ENCODE measurements at regions not wholly inside any gene's neighbourhood (a gene's known extent, or its start where the extent isn't known, plus 50 kb on each side); places are given as distances from the start of the nearest gene placed in this dataset.

DNA sequence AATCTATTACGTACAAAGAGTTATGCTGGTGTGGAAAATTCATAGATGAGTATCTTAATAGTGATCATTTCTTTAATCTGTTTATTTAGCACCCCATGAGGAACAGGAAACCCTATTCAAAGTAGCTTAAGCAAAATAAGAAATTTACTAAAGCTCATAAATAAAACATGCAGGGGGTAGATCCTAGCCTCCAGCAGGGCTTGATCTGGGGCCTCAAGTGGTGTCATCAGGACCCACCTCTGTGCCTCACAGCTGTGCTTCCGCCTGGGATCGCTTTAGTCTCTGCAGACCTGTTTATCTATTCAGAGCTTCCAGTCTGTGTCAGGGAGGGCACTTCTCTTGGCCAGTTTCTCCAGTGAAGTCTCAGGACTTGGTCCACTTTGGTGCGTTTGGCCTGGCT is 171.0 kb upstream of the SLC24A5 start:
- Histone ChIP-seq H3K9me3 (no peaks in the 10 kb centered on the region), H3K36me3 (no peaks in the 10 kb centered on the region), H3K4me3 (no peak overlapping the region), H3K27ac (no peak overlapping the region), H3K27me3 (no peaks in the 10 kb centered on the region), H3K4me1 (peaks cover 0 to 4% (median 0%) of the 10 kb centered on the region in 3 donors)
- TF ChIP-seq POLR2A (IDR thresholded peaks at IDR 0.05), result no peak
- TF ChIP-seq POLR2AphosphoS5 (IDR thresholded peaks at IDR 0.05), result no peak
- TF ChIP-seq EP300 (IDR thresholded peaks at IDR 0.05), result no peak
- no peak for TF ChIP-seq CTCF (IDR thresholded peaks at IDR 0.05)
- no peak for ATAC-seq
- 81 to 89% methylated on average over 3 of the region's 4 CpGs for WGBS, 2 donors (ENCODE audit: low coverage in 1 of 2)

GRCh38 chr15:47950447-47950846 is 170.3 kb upstream of the SLC24A5 start:
- TF ChIP-seq POLR2A (IDR thresholded peaks at IDR 0.05) (no peak), POLR2AphosphoS5 (IDR thresholded peaks at IDR 0.05) (no peak), EP300 (IDR thresholded peaks at IDR 0.05) (no peak), CTCF (IDR thresholded peaks at IDR 0.05) (no peak)
- H3K9me3 ChIP-seq, result no peaks in the 10 kb centered on the region
- H3K27me3 ChIP-seq, result no peaks in the 10 kb centered on the region
- H3K4me3 ChIP-seq, result no peak overlapping the region
- H3K4me1 ChIP-seq, result peaks cover 0 to 4% (median 0%) of the 10 kb centered on the region in 3 donors
- WGBS, 2 donors (ENCODE audit: low coverage in 1 of 2), result 95 to 100% methylated on average over 2 of the region's 2 CpGs
- H3K36me3 ChIP-seq, result no peaks in the 10 kb centered on the region
- H3K27ac ChIP-seq, result no peak overlapping the region
- no peak for ATAC-seq

- WGBS, 2 donors (ENCODE audit: low coverage in 1 of 2), result 92% methylated on average over 2 of the region's 2 CpGs; no CpG with 5 or more reads in 1 of the 2 donors
- Histone ChIP-seq H3K4me1 (no peaks in the 10 kb centered on the region), H3K36me3 (no peaks in the 10 kb centered on the region), H3K4me3 (no peak overlapping the region), H3K27me3 (no peaks in the 10 kb centered on the region), H3K9me3 (no peaks in the 10 kb centered on the region), H3K27ac (no peak overlapping the region)
- ATAC-seq, result no peak
- TF ChIP-seq POLR2A (IDR thresholded peaks at IDR 0.05) (no peak), EP300 (IDR thresholded peaks at IDR 0.05) (no peak), POLR2AphosphoS5 (IDR thresholded peaks at IDR 0.05) (no peak), CTCF (IDR thresholded peaks at IDR 0.05) (no peak)
Observed at GRCh38 chr15:47951781-47952180, 169.0 kb upstream of the SLC24A5 start.

DNA sequence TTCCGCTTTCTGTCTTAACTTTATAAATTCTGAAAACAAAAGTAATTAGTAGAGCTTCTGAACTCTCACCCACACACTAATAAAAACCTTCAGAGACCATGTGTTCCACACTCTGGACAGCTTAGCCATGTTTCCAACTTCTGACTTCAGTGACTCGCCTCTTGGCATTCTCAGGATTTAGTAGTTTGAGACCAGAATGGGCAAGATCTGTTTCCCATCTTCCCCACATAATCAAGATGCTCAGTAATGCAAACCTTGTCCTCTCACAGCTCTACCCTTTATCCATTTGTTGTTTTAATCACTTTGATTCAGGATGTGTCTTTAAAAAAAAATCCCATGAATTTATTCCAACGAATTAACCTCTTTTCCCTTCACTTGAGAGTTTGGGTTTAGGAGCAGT is 166.6 kb upstream of the SLC24A5 start:
- Histone ChIP-seq H3K27ac (no peak overlapping the region), H3K4me3 (no peak overlapping the region), H3K36me3 (no peaks in the 10 kb centered on the region), H3K4me1 (no peaks in the 10 kb centered on the region), H3K27me3 (no peaks in the 10 kb centered on the region), H3K9me3 (no peaks in the 10 kb centered on the region)
- TF ChIP-seq EP300 (IDR thresholded peaks at IDR 0.05) (no peak), POLR2A (IDR thresholded peaks at IDR 0.05) (no peak), POLR2AphosphoS5 (IDR thresholded peaks at IDR 0.05) (no peak), CTCF (IDR thresholded peaks at IDR 0.05) (no peak)
- WGBS, 2 donors (ENCODE audit: low coverage in 1 of 2), result 53 to 61% methylated on average over 3 of the region's 3 CpGs
- no peak for ATAC-seq

DNA sequence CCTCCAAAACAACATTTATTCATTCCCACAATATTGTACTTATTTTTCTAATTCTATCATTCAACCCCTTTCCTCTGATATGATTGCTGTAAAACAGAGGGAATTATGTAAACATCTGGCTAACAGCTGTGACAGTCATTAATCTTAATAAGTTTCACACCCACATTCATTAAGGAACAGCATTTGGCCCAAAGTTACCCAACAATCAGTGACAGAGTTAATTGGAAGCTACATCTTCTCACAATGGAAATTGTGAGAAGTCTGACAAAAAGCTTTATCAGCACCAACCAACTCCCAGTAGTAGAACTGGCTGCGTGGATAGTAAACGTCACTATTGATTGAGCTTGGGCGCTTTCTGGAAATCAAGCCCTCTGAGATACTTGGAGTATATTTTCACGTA is 165.8 kb upstream of the SLC24A5 start:
- H3K4me3 ChIP-seq, result no peak overlapping the region
- WGBS, 2 donors (ENCODE audit: low coverage in 1 of 2), result 73 to 78% methylated on average over 4 of the region's 4 CpGs
- TF ChIP-seq CTCF (IDR thresholded peaks at IDR 0.05), result no peak
- TF ChIP-seq EP300 (IDR thresholded peaks at IDR 0.05), result no peak
- TF ChIP-seq POLR2AphosphoS5 (IDR thresholded peaks at IDR 0.05), result no peak
- no peak for TF ChIP-seq POLR2A (IDR thresholded peaks at IDR 0.05)
- H3K27ac ChIP-seq, result no peak overlapping the region
- H3K9me3 ChIP-seq, result no peaks in the 10 kb centered on the region
- no peaks in the 10 kb centered on the region for H3K27me3 ChIP-seq
- H3K4me1 ChIP-seq, result no peaks in the 10 kb centered on the region
- H3K36me3 ChIP-seq, result no peaks in the 10 kb centered on the region
- no peak for ATAC-seq
